PC-9 (cell line): ENCODE measurements at regions not wholly inside any gene's neighbourhood (a gene's known extent, or its start where the extent isn't known, plus 50 kb on each side); places are given as distances from the start of the nearest gene placed in this dataset.

Source experiments
- BruUV-seq: library from RNA; stranded (reverse); fragments of 400-500 nt; replicated peaks from 2 replicates; lab custom pipeline; 2021; lab: Mats Ljungman, UMichigan
- CTCF ChIA-PET: fragments of 300-600 bp; sonication (Branson Sonifier 250); formaldehyde crosslinking; loops from one replicate; lab custom pipeline; 2022; ENCODE audit warnings: antibody characterized with exemption; lab: Charles Lee
- POLR2A ChIA-PET: fragments of 300-600 bp; sonication (Branson Sonifier 250); formaldehyde crosslinking; loops from one replicate; lab custom pipeline; 2022; ENCODE audit warnings: antibody characterized with exemption; ENCODE audit not compliant: unreplicated experiment; lab: Charles Lee
- DNase-seq, 2 experiments: peaks; one replicate each; pipeline versions ENCODE4 v3.0.0 to v3.0.0-alpha.2; 2015 to 2022; ENCODE audit warnings: mixed read lengths in 1 of 2
- H2AFZ ChIP-seq: fragments of 200-600 bp; sonication (generic); 2 replicates; pipeline ENCODE4 v1.8.1; 2017; ENCODE audit warnings: antibody characterized with exemption
- H3F3A ChIP-seq: fragments of 200-600 bp; sonication (generic); 2 replicates; pipeline ENCODE4 v1.8.1; 2017; ENCODE audit warnings: antibody characterized with exemption, mild to moderate bottlenecking, low read depth; ENCODE audit not compliant: insufficient read depth
- H3K27ac ChIP-seq: fragments of 200-600 bp; sonication (generic); 2 replicates; pipeline ENCODE4 v1.6.1; 2016; ENCODE audit warnings: mixed run types
- H3K27me3 ChIP-seq: fragments of 200-600 bp; sonication (generic); 2 replicates; pipeline ENCODE4 v1.6.1; 2016; ENCODE audit warnings: low read depth, mixed run types; ENCODE audit not compliant: insufficient read depth
- H3K36me3 ChIP-seq: fragments of 200-600 bp; sonication (generic); 2 replicates; pipeline ENCODE4 v1.6.1; 2016; ENCODE audit warnings: low read depth, mixed run types
- H3K4me1 ChIP-seq: fragments of 200-600 bp; sonication (generic); replicated peaks from 2 replicates; pipeline ENCODE4 v1.6.1; 2016; ENCODE audit warnings: mixed run types; ENCODE audit not compliant: insufficient read depth
- H3K4me2 ChIP-seq: fragments of 200-600 bp; sonication (generic); 2 replicates; pipeline ENCODE4 v1.6.1; 2017; ENCODE audit warnings: mixed run types
- H3K4me3 ChIP-seq: fragments of 200-600 bp; sonication (generic); 2 replicates; pipeline ENCODE4 v1.6.1; 2016; ENCODE audit warnings: mixed run types
- H3K79me2 ChIP-seq: fragments of 200-600 bp; sonication (generic); 2 replicates; pipeline ENCODE4 v1.6.1; 2017; ENCODE audit warnings: low read depth, mixed run types
- H3K9me2 ChIP-seq: fragments of 200-600 bp; sonication (generic); 2 replicates; pipeline ENCODE4 v1.8.1; 2017; ENCODE audit warnings: mild to moderate bottlenecking; ENCODE audit not compliant: insufficient read depth
- H3K9me3 ChIP-seq: fragments of 200-600 bp; sonication (generic); 2 replicates; pipeline ENCODE4 v1.8.1; 2016; ENCODE audit warnings: low read depth; ENCODE audit not compliant: insufficient read depth
- H4K20me1 ChIP-seq: fragments of 200-600 bp; sonication (generic); 2 replicates; pipeline ENCODE4 v1.8.1; 2017; ENCODE audit not compliant: insufficient read depth
- EZH2 ChIP-seq: fragments of 200-600 bp; sonication (generic); IDR thresholded peaks from 2 replicates; pipeline ENCODE4 v1.8.0; 2017; ENCODE audit warnings: antibody characterized with exemption, low read depth
- intact Hi-C: fragments of 100-400 bp; cut with micrococcal nuclease; formaldehyde crosslinking; loops from one replicate; pipeline ENCODE4 v1.10.0; 2022; ENCODE audit not compliant: unreplicated experiment
- TF ChIP-seq, protein P1 (sequence below): fragments of 200-600 bp; sonication (generic); conservative IDR thresholded peaks from 2 replicates; pipeline ENCODE4 v1.6.1; 2017; ENCODE audit warnings: mixed run types, antibody characterized with exemption, mild to moderate bottlenecking, moderate library complexity

DNA sequence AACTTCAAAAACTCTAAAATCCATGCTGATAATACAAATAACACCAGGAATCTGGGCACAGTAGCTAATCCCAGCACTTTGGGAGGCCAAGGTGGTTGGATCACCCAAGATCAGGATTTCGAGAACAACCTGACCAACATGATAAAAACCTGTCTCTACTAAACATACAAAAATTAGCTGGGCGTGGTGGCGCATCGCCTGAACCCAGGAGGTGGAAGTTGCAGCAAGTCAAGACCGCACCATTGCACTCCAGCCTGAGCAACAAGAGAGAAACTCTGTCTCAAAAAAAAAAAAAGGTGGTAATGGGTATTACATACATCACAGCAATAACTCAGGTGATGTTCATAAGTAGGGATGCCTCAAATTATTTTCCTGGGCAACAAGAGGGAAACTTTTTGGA, 315.0 kb upstream of the MEOX2 start:
- Histone ChIP-seq H3F3A (no peaks in the 10 kb centered on the region), H3K27me3 (no peaks in the 10 kb centered on the region), H3K9me3 (no peaks in the 10 kb centered on the region), H3K4me3 (no peak overlapping the region), H2AFZ (no peak overlapping the region), H4K20me1 (no peaks in the 10 kb centered on the region), H3K27ac (no peak overlapping the region), H3K4me1 (no peaks in the 10 kb centered on the region), H3K79me2 (no peaks in the 10 kb centered on the region), H3K36me3 (no peaks in the 10 kb centered on the region), H3K4me2 (no peak overlapping the region), H3K9me2 (no peaks in the 10 kb centered on the region)
- intact Hi-C loops: no loop called here
- ChIA-PET CTCF (no interaction called here), POLR2A (no interaction called here)
- BruUV-seq: no TSS peak
- no peak for TF ChIP-seq EZH2
- TF ChIP-seq, protein P1, sequence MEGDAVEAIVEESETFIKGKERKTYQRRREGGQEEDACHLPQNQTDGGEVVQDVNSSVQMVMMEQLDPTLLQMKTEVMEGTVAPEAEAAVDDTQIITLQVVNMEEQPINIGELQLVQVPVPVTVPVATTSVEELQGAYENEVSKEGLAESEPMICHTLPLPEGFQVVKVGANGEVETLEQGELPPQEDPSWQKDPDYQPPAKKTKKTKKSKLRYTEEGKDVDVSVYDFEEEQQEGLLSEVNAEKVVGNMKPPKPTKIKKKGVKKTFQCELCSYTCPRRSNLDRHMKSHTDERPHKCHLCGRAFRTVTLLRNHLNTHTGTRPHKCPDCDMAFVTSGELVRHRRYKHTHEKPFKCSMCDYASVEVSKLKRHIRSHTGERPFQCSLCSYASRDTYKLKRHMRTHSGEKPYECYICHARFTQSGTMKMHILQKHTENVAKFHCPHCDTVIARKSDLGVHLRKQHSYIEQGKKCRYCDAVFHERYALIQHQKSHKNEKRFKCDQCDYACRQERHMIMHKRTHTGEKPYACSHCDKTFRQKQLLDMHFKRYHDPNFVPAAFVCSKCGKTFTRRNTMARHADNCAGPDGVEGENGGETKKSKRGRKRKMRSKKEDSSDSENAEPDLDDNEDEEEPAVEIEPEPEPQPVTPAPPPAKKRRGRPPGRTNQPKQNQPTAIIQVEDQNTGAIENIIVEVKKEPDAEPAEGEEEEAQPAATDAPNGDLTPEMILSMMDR: no peak
- no peak for DNase-seq

DNA sequence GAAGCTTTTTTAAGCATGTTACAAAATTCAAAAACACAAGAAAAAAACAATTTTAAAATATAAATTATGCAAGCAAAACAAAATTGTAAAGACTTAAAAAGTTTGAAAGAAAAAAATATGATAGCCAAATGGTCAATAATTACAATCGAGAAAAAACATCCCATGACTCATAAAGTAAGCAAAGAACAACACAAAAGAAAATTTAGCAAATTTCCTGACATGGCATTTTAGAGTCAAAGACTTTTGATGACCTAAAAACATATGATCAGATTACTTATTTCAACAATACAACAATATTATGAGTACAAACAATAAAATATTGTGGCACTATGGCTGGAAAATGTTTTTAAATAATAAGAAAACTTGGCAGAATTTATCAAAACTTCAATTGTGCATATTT, 312.1 kb upstream of the MEOX2 start:
- Histone ChIP-seq H3K36me3 (no peaks in the 10 kb centered on the region), H3K4me3 (no peak overlapping the region), H3K4me1 (no peaks in the 10 kb centered on the region), H3K9me2 (no peaks in the 10 kb centered on the region), H2AFZ (no peak overlapping the region), H3K4me2 (no peak overlapping the region), H4K20me1 (no peaks in the 10 kb centered on the region), H3F3A (no peaks in the 10 kb centered on the region), H3K9me3 (no peaks in the 10 kb centered on the region), H3K27me3 (no peaks in the 10 kb centered on the region), H3K79me2 (no peaks in the 10 kb centered on the region), H3K27ac (no peak overlapping the region)
- ChIA-PET CTCF (no interaction called here), POLR2A (no interaction called here)
- no peak for DNase-seq
- TF ChIP-seq, protein P1: no peak
- TF ChIP-seq EZH2: no peak
- BruUV-seq: no TSS peak
- intact Hi-C loops: no loop called here

DNA sequence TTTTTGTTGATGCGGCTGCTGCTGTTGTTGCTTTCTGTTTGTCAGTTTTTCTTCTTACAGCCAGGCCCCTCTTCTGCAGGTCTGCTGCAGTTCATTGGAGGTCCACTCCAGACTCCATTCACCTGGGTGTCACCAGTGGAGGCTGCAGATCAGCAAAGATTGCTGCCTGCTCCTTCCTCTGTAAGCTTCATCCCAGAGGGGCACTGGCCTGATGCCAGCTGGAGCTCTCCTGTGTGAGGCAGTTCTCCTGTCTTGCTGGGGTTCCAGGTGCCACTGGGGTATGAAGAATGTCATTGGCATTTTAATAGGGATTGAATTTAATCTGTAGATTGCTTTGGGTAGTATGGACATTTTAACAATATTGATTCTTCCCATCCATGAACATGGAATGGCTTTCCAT, 308.5 kb upstream of the MEOX2 start:
- no peak overlapping the region for H3K27ac ChIP-seq
- H3K79me2 ChIP-seq: no peaks in the 10 kb centered on the region
- no peak for TF ChIP-seq EZH2
- ChIA-PET POLR2A (no interaction called here), CTCF (no interaction called here)
- H2AFZ ChIP-seq: no peak overlapping the region
- H3K4me3 ChIP-seq: no peak overlapping the region
- no peak overlapping the region for H3K4me2 ChIP-seq
- H3K4me1 ChIP-seq: no peaks in the 10 kb centered on the region
- H3K27me3 ChIP-seq: no peaks in the 10 kb centered on the region
- BruUV-seq: no TSS peak
- H4K20me1 ChIP-seq: no peaks in the 10 kb centered on the region
- H3K9me2 ChIP-seq: no peaks in the 10 kb centered on the region
- H3F3A ChIP-seq: no peaks in the 10 kb centered on the region
- H3K36me3 ChIP-seq: no peaks in the 10 kb centered on the region
- H3K9me3 ChIP-seq: no peaks in the 10 kb centered on the region
- intact Hi-C loops: no loop called here
- no peak for DNase-seq

DNA sequence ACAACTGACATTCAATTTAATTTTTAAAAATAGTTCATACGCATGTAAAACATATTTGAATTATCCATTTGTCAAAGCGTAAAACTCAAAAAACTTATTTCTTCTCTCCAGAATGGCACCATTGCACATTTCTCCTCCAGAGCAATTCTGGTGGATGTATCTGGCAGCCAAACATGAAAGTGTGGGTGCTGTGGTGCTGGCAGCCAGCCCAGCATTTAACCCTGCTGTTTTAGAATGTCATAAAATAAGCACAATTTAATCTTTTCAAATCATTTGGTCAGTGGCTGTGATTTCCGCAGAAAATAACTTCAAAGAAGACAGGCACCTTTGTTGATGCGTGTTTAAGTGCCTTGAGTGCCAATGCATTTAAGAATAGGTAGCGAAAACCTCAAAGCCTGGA, 302.7 kb upstream of the MEOX2 start:
- Histone ChIP-seq H3K4me1 (no peaks in the 10 kb centered on the region), H3K27ac (no peak overlapping the region), H3K27me3 (no peaks in the 10 kb centered on the region), H3K9me3 (no peaks in the 10 kb centered on the region), H2AFZ (no peak overlapping the region), H4K20me1 (no peaks in the 10 kb centered on the region), H3K4me2 (no peak overlapping the region), H3K4me3 (no peak overlapping the region), H3K79me2 (no peaks in the 10 kb centered on the region), H3K36me3 (no peaks in the 10 kb centered on the region), H3K9me2 (0 out of 2 replicates have a peak, but pooled peaks cover 5% of the 10 kb centered on the region), H3F3A (no peaks in the 10 kb centered on the region)
- TF ChIP-seq, protein P1: no peak
- no peak for TF ChIP-seq EZH2
- ChIA-PET POLR2A (no interaction called here), CTCF (no interaction called here)
- BruUV-seq: no TSS peak
- intact Hi-C loops: no loop called here
- DNase-seq: no peak
